NCI-H1105 treated with DMSO at 0.1 percent for 48 hours (cell line): ENCODE measurements at regions not wholly inside any gene's neighbourhood (a gene's known extent, or its start where the extent isn't known, plus 50 kb on each side); places are given as distances from the start of the nearest gene placed in this dataset.
"Not testable (repeated sequence)": the region's sequence is repeated elsewhere in the genome, so short reads cannot be mapped to it uniquely, and the experiment has no call there.

Experiments used
- DNase-seq: peaks from one replicate; lab custom pipeline; 2025; lab: John Stamatoyannopoulos, UW

DNA sequence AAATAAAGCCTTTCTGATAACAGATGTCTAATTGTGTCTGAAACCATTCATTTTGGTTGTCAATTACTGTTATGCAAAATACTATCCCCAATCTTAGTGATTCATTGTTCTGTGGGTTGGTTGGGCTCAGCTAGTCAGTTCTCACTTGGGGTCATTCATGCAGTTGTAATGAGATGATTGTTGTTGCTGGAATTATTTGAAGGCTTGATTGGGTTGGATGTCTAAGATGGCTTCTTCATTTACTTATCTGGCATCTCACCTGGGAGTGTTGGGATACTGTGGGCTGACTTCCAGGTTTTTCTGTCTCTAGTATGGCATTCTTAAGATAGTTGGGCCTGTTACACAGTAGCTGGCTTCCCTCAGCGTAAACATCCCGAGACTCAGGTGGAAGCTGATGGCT lies 217.8 kb upstream of the B3GALT2 start:
- no peak for DNase-seq

DNA sequence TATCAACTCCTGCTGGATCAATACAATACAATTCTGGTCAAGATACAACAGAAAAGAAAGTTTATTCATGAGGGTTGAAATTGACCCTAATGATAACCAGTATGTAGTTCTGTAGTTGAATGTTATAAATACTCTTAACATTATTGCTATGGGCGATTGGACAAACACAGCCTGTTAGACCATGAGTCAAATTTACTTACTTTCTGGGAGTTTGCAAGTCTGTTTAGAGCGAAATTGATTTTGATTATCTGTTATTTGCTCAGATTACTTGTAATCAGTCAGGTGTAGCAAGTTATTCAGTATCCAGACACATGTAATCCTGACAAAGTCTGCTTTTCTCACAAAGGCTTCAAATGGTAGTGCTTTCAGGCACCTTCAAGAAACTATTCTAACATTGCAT lies 216.6 kb upstream of the B3GALT2 start:
- DNase-seq, result no peak

DNA sequence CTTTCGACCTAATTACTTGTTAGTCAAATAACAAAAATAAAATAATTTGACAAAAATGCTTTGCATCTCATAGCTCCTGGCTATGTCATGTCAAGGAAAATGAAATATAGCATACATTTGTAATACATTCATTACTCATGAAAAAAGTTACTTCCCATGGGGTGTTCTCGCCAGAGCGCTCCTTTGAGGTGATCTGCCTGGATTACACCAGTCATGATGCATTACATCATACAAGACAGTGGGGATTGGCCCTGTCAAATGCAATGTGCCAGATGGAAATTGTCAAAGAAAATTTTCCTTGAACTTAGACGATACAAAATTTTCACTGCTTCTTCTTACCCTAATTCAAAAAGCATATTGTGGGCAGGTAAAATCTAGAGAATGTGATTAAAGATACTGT lies 215.6 kb upstream of the B3GALT2 start:
- DNase-seq, result no peak

DNA sequence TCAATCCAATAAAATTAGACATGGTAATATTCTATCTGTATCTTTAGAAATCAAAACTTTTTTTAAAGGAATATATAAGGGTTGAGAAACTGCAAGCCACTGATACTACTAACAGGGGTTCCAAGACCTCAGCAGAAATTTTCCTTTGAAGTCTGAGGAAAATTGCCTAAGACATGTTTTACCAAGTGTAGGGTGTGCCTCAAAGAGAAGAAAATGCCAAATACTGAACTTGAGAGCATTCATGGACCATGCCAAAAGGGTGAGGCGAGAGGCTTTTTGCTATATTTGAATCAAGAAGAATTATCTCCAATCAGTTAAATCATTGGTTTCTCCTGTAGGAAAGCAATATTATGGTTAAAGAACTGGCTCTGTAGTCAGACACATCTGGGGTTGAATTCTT lies 207.9 kb upstream of the B3GALT2 start:
- no peak for DNase-seq

DNA sequence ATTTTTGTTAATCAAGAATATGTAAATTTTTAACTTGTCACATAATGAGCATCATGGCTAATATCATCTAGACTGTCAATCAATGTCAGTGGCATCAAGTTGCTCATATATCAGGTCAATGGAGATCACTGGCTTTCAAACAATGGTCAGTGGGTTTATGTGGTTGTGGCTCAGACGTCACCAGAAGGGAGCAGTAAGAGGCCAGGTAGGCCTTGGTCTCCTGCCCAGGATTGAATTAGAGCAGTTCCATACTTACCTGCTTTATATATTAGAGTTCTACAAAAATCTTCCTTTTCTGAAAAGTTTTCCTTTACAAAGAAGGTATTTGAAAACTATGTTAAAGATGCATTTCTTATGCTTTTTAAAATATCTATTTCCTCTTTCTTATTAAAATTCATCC lies 206.3 kb upstream of the B3GALT2 start:
- no peak for DNase-seq

DNA sequence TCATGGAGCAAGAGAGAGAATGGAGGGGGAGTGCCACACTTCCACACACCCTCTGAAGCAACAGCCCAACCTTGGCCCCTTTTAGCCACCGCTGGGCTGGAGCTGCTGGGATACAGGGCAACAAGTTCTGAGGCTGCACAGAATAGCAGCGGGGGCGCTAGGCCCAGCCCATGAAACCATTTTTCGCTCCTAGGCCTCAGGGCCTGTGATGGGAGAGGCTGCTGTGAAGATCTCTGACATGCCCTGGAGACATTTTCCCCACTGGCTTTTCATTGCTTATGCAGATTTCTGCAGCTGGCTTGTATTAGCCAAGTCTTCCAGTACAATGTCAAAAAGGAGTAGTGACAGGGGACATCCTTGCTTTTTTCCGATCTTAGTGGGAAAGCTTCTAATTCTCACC lies 202.3 kb upstream of the B3GALT2 start:
- no peak for DNase-seq

DNA sequence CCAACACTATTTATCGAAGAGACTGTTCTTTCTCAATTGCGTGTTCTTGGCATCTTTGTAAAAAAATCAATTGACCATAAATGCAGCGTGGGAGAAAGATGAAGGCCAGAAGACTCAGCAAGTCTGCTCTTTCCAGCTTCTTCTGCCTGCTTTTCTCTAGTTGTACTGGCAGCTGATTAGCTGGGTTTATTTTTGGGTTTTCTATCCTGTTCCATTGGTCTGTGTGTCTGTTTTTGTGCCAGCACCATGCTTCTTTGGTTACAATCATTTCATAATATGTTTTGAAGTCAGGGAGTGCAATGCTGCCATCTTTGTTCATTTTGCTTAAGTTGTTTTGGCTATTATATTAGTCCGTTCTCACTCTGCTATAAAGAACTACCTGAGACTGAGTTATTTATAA lies 201.8 kb upstream of the B3GALT2 start:
- DNase-seq, result no peak

DNA sequence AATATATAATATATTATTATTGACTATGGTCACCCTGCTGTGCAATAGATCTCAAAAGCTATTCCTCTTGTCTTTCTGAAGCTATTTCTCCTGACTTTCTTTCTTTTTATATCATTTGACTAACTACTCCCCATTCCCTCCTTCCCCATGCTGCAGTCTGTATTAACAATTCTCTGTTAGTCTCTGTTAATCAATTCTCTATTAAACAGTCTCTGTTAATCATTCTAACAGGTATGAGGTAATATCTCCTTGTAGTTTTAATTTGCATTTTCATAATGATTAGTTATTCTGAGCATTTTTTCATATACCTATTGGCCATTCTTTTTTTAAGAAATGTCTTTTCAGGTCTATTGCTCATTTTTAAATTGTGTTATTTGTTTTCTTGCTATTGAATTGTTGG lies 201.0 kb upstream of the B3GALT2 start:
- DNase-seq, result no peak

DNA sequence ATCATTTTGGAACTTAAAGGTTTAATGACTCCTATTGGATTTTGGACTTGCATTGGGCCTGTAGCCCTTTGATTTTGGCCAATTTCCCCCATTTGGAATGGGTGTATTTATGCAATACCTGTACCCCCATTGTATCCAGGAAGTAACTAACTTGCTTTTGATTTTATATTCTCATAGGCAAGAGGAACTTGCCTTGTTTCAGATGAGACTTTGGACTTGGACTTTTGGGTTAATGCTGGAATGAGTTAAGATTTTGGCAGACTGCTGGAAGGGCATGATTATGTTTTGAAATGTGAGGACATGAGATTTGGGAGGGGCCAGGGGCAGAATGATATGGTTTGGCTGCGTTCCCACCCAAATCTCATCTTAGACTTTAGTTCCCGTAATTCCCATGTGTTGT lies 192.0 kb upstream of the B3GALT2 start:
- DNase-seq, result not testable (repeated sequence)

DNA sequence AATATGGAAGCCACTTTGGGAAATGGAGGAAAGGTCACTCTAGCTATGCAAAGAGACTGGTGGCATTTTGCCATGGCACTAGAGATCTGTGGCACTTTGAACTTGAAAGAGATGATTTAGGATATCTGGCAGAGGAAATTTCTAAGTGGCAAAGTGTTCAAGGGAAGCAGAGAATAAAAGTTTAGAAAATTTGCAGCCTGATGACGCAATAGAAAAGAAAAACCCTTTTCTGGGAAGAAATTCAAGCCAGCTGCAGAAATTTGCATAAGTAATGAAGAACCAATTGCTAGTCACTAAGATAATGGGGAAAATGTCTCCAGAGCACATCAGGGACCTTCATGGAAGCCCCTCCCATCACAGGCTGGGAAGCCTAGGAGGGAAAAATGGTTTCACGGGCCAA lies 191.1 kb upstream of the B3GALT2 start:
- DNase-seq, result no peak

DNA sequence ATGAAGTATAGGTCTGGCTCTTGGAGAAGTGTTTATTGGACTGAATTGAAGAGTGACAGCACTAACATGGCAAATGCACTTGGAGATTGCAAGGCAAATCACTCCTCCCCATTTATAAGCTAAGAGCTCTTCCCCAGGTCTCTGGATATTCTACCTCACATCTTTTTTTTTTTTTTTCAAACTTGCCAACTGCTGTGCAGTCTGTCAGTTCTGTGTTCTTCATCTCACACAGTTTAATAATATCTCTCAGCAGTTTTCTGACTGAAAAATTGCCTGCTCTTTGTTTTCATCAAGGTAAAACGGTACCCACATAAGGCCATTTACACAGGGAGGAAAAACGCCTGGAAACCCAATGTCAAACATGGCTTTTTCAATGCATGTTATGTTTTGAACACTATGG lies 186.1 kb upstream of the B3GALT2 start:
- no peak for DNase-seq

DNA sequence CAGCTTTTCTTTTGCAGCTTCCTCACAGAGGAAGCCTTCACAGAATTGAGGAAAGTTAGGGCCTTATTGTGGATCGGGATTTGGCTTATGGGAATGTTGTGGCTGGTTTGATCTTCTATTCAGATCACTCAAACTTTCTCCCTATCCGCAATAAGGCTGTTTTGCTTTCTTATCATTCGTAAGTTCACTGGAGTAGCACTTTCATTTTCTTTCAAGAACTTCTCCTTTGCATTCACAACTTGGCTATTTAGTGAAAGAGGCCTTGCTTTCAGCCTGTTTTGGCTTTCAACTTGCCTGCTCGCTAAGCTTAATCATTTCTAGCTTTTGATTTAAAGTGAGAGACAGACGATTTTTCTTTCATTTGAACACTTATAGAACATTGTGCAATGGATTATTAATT lies 181.9 kb upstream of the B3GALT2 start:
- no peak for DNase-seq

DNA sequence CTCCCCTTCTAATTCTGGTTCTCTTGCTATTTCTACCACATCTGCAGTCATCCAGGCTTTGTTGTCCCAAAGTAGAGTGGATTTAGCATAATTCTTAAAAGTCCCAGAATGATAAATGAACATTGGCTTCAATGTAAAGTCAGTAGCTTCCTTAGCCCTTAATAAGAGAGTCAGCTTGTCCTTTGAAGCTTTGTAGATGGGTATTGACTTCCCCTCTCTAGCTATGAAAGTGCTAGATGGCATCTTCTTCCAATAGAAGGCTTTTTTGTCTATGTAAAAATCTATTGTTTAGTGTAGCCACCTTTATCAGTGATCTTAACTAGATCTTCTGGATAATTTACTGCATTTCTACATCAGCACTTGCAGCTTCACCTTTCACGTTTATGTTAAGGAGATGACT lies 181.4 kb upstream of the B3GALT2 start:
- no peak for DNase-seq

DNA sequence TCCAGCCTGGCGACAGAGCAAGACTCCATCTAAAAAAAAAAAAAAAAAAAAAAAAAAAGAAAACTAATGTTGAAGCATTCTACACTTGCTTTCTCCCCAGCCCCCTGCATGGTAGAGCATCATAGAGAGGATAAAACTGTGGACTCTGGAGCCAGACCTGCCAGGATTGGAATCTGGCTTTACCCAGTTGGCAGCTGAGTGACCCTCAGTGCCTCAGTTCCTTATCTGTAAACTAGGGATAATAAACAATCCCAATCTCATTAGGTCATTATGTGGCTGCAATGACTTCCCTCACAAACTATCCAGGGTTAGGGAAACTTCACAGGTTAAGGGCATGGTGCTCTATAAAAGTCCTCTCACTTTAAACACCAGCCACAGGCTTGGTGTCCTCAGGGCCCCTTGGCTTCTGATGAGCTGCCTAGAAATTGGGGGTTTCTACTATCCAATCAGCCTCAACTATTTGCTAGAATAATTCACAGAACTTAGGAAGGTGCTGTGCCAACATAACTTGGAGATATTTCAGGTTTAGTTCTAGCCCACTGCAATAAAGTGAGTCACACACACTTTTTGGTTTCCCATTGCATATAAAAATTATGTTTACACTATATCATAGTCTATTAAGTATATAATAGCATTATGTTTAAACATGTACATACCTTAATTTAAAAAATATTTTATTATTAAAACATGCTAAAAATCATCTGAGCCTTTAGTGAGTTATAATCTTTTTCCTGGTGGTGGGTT lies 180.5 kb upstream of the B3GALT2 start:
- DNase-seq, result no peak

DNA sequence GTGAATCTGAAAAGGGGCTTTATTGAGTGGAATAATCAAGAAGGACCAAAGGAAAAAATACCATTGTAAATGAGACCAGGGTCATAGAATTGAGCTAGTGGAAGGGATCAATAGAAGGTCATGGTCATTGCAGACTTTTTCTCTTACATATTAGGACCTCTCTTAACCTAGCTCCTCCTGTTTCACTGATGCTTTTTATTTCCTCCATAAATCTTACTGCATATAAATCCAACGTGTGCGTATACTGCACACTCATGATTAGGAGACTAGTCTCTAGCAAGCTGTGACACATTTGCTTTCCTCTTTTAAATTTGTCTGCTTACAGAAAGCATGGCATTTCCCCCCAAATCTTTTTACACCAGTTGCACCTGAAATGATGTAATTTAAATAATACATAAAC lies 179.6 kb upstream of the B3GALT2 start:
- no peak for DNase-seq

DNA sequence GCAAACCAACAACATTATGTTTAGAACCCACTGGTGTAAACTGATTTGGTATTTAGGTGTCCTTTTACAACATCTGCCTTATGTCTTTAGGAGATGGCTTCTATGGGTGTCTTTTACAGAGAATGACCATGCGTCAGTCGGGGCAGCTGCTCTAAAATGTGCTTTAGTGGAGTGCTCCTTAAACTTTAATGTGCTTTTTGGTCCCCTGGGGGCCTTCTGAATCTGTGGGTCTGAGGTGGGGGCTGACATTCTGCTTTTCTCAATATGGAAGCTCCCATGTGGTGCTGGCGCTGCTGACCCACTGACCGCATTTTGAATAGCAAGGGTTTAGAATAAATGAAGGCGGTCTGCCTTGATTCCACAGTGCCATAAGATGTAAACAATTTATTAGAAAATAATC lies 173.2 kb upstream of the B3GALT2 start:
- DNase-seq, result no peak

DNA sequence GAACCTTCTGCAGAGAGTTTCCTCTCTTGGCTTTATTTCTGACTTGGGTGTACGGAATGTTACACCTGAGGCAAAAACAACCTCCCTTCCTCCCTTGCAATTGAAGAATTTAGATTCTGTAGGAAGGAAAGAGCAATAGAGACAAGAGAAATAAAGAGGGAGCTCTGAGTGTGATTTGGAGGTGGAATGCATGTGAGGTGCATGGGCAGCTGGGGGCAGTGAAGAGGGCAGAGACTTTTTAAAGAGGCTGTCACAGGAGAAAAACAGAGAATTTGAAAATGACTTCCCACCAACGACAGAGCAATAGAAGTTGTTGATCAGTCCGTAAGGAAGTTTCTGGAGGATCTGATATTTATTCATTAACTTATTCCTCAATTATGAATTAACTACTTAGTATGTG lies 172.0 kb upstream of the B3GALT2 start:
- DNase-seq, result no peak

DNA sequence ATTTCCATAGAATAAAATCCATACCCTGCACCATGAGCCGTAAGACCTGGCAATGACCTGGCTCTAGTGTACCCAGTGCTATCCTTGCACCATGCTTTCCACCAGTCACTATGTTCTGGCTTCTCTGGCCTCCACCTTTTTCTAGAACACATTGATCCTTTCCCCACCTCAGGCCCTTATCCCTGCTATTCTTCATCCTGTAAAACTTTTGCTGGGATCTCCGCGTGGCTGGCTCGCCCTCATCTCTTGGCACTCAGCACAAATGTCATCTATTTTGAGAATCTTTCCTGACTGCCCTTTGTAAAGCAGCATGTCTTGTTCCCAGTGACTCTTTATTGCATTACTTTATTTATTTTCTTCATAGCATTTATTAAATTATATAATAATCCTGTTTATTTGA lies 169.8 kb upstream of the B3GALT2 start:
- no peak for DNase-seq

DNA sequence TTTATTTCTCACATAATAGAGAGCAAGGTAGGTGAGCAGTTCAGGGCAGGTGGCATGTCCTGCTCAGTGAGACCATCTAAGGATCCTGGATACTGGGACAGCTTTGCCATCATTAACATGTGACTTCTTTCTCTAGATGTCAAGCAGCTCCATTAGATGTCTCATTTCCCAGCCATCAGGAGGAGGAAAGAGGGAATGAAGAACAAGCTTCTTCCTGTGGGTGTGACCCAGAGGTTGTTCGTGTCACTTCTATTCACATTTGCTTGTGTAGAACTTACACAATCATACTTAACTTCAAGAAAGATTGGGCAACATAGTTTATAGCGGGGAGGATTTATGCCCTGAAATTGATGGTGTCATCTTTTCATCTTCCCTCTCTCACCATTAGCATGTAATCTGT lies 169.2 kb upstream of the B3GALT2 start:
- DNase-seq, result no peak

DNA sequence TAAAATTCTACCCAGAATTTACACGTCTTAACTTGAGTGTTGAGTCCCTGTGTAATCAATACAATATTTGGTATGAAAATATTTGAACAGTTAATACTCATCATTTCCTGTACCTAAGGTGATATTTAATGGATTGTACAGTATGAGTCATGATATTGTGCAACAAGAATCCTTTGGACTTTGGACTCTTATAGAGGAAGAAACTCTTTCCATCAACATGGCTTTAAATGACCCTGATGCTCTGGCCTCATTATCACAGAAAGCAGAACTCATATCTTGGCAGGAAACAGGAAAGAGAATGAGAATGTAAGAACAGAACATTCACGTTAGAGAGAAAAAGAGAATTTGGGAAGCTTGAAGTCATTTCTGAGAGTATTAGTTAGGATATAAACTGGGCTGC lies 168.8 kb upstream of the B3GALT2 start:
- DNase-seq, result no peak

DNA sequence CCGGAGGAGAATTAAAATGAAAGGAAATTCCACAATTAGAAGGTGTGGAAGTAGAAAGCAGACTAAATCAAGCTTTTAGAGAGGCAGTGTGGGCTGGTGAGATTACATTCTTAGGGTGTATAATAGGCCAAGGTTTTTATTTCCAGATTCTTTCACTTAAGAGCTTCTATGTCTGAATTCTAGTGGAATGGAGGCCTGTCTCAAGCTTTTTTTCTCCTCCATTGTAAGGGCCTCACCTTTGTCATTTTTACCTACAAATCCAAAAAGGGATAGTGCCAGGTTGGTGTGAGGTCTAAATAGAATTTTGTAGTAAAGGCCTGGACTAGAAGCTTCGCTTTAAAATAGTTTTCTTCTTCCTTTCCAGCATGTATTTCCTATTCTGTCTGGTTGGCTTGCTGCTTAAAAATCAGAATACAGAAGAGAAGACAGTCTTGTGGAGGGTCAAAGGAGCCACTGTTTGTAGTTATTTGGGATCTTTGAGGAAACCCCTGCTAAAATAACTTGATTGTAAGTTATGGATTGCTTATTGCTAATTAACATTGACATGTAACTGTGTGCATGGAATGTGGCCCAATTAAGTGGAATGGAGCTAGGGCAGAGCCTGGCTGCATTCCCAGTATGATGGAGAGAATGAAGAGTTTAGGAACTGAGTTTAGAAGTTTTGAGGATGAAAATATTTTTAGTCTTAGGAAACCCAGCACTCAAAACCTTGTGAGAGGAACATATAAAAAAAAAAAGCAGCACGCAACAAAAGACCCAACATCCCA lies 162.5 kb upstream of the B3GALT2 start:
- no peak for DNase-seq

DNA sequence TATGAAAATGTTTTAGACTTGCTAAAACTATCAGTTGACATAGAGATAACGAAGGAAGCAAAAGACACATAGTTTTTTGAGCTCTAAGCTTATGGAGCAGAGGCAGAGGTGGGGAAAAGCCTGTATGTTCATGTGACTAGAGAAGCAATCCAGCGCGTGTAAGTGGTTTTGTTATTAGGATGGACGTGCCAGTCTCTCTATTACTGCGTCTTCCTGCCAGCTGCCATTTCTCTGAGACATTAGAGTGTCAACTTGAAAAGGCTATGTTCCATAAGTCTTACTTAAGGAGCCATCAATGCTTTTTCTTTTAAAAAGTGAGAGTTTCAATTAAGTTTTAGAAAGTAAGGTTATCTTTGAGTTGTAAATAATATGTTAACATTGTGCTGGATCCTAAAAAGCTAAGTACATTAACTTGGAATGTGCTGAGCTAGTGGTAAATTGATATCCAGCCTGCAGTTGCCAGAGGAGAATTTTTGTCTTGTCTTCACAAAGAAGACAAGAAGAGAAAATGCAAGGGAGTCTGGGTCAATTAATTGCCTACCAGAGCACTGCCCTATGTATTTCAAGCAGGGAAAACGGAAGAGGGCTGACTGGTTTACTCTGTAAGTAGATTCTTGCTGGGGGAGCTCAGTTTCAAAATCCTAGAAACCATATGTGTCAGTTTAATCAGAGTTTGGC lies 161.8 kb upstream of the B3GALT2 start:
- DNase-seq, result no peak

DNA sequence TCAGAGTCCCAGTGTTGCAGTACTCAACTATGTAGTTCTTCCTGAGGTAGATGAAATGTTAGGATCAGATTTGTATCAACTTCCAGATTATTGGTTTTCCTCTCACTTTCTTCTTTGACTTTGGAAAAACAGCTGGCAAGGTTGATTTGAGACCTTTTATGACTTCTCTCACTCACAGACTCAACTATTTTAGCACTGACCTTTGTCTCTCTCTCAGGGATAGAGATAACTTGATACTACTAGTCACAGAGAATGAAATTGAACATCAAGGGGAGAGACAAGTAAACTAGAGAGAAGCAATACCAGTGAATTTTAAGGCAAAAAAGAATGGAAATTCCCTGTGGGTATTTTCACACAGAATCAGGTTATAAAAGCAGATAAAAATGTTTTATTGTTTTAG lies 159.7 kb upstream of the B3GALT2 start:
- no peak for DNase-seq
